Neural progenitor cell (in vitro differentiated cells): ENCODE measurements at regions not wholly inside any gene's neighbourhood (a gene's known extent, or its start where the extent isn't known, plus 50 kb on each side); places are given as distances from the start of the nearest gene placed in this dataset.

Source experiments
- DNase-seq: peaks from one replicate; pipeline ENCODE4 v3.0.0-alpha.2; 2016; ENCODE audit warnings: low spot score
- H2AFZ ChIP-seq: fragments of 200-600 bp; sonication (generic); replicated peaks from 2 replicates; pipeline ENCODE4 v1.6.1; 2016; ENCODE audit warnings: antibody characterized with exemption
- H3F3A ChIP-seq: fragments of 200-600 bp; sonication (generic); 2 replicates; pipeline ENCODE4 v1.6.1; 2016; ENCODE audit warnings: antibody characterized with exemption, low read depth
- H3K27ac ChIP-seq: fragments of 200-600 bp; sonication (generic); 2 replicates; pipeline ENCODE4 v1.5.1; 2016; ENCODE audit warnings: mild to moderate bottlenecking
- H3K27me3 ChIP-seq: fragments of 200-600 bp; sonication (generic); 2 replicates; pipeline ENCODE4 v1.6.1; 2016; ENCODE audit warnings: mild to moderate bottlenecking, moderate library complexity
- H3K36me3 ChIP-seq: fragments of 200-600 bp; sonication (generic); 2 replicates; pipeline ENCODE4 v1.5.1; 2016
- H3K4me1 ChIP-seq: fragments of 200-600 bp; sonication (generic); 2 replicates; pipeline ENCODE4 v1.6.1; 2016; ENCODE audit warnings: mixed run types
- H3K4me2 ChIP-seq: fragments of 200-600 bp; sonication (generic); 2 replicates; pipeline ENCODE4 v1.6.1; 2016
- H3K4me3 ChIP-seq: fragments of 200-600 bp; sonication (generic); 2 replicates; pipeline ENCODE4 v1.5.1; 2016
- H3K79me2 ChIP-seq: fragments of 200-600 bp; sonication (generic); 2 replicates; pipeline ENCODE4 v1.6.1; 2016; ENCODE audit warnings: low read depth
- H3K9ac ChIP-seq: fragments of 200-600 bp; sonication (generic); 2 replicates; pipeline ENCODE4 v1.6.1; 2016
- H3K9me3 ChIP-seq: fragments of 200-600 bp; sonication (generic); 2 replicates; pipeline ENCODE4 v1.5.1; 2016; ENCODE audit warnings: low read depth
- H4K20me1 ChIP-seq: fragments of 200-600 bp; sonication (generic); 2 replicates; pipeline ENCODE4 v1.6.1; 2016; ENCODE audit warnings: low read depth
- H3K27ac Mint-ChIP-seq: 3 replicates; pipeline ENCODE4 v1.8.0; 2021; ENCODE audit warnings: mixed read lengths
- H3K27me3 Mint-ChIP-seq: 2 replicates; pipeline ENCODE4 v1.8.0; 2022; ENCODE audit warnings: low read depth, mild to moderate bottlenecking, inconsistent platforms, moderate library complexity, mixed read lengths; ENCODE audit not compliant: insufficient read depth
- H3K36me3 Mint-ChIP-seq: 3 replicates; pipeline ENCODE4 v1.8.0; 2021; ENCODE audit warnings: mixed read lengths
- H3K4me1 Mint-ChIP-seq: 3 replicates; pipeline ENCODE4 v1.8.0; 2021; ENCODE audit warnings: mixed read lengths
- H3K4me3 Mint-ChIP-seq: 3 replicates; pipeline ENCODE4 v1.8.0; 2021; ENCODE audit warnings: mild to moderate bottlenecking, moderate library complexity, mixed read lengths
- H3K9me3 Mint-ChIP-seq: 3 replicates; pipeline ENCODE4 v1.8.0; 2020; ENCODE audit warnings: mixed read lengths
- EZH2 ChIP-seq: fragments of 200-600 bp; sonication (generic); IDR thresholded peaks from 2 replicates; pipeline ENCODE4 v1.6.1; 2017; ENCODE audit warnings: antibody characterized with exemption, mild to moderate bottlenecking, moderate library complexity
- EZH2phosphoT487 ChIP-seq: fragments of 200-600 bp; sonication (generic); IDR thresholded peaks from 2 replicates; pipeline ENCODE4 v1.6.1; 2017; ENCODE audit warnings: antibody characterized with exemption
- TF ChIP-seq, protein P1 (sequence below): fragments of 200-600 bp; sonication (generic); IDR thresholded peaks from 2 replicates; pipeline ENCODE4 v1.5.1; 2017; ENCODE audit warnings: antibody characterized with exemption, mild to moderate bottlenecking

- no peaks in the 10 kb centered on the region for H3K27me3 ChIP-seq
- Mint-ChIP-seq H3K36me3 (no peaks in the 10 kb centered on the region), H3K27ac (no peak overlapping the region), H3K4me1 (peaks cover 10% of the 10 kb centered on the region), H3K27me3 (peaks cover 5% of the 10 kb centered on the region), H3K4me3 (no peak overlapping the region), H3K9me3 (no peaks in the 10 kb centered on the region)
- H3F3A ChIP-seq = no peaks in the 10 kb centered on the region
- no peak overlapping the region for H2AFZ ChIP-seq
- no peak overlapping the region for H3K27ac ChIP-seq
- H3K36me3 ChIP-seq = no peaks in the 10 kb centered on the region
- H3K4me3 ChIP-seq = no peak overlapping the region
- H3K4me2 ChIP-seq = no peak overlapping the region
- no peak for DNase-seq
- H3K9ac ChIP-seq = no peak overlapping the region
- H3K79me2 ChIP-seq = no peaks in the 10 kb centered on the region
- TF ChIP-seq EZH2 (no peak), EZH2phosphoT487 (no peak)
- TF ChIP-seq, protein P1, sequence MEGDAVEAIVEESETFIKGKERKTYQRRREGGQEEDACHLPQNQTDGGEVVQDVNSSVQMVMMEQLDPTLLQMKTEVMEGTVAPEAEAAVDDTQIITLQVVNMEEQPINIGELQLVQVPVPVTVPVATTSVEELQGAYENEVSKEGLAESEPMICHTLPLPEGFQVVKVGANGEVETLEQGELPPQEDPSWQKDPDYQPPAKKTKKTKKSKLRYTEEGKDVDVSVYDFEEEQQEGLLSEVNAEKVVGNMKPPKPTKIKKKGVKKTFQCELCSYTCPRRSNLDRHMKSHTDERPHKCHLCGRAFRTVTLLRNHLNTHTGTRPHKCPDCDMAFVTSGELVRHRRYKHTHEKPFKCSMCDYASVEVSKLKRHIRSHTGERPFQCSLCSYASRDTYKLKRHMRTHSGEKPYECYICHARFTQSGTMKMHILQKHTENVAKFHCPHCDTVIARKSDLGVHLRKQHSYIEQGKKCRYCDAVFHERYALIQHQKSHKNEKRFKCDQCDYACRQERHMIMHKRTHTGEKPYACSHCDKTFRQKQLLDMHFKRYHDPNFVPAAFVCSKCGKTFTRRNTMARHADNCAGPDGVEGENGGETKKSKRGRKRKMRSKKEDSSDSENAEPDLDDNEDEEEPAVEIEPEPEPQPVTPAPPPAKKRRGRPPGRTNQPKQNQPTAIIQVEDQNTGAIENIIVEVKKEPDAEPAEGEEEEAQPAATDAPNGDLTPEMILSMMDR = no peak
- H4K20me1 ChIP-seq = no peaks in the 10 kb centered on the region
- no peaks in the 10 kb centered on the region for H3K9me3 ChIP-seq
- H3K4me1 ChIP-seq = no peaks in the 10 kb centered on the region
Observed at GRCh38 chr9:120326049-120326693, 253.8 kb downstream of the CDK5RAP2 start.

- no peaks in the 10 kb centered on the region for H4K20me1 ChIP-seq
- H3K4me3 Mint-ChIP-seq = no peak overlapping the region
- no peak overlapping the region for H3K9ac ChIP-seq
- peaks cover 10% of the 10 kb centered on the region for H3K4me1 Mint-ChIP-seq
- no peaks in the 10 kb centered on the region for H3K9me3 ChIP-seq
- no peak overlapping the region for H3K4me3 ChIP-seq
- H3K36me3 Mint-ChIP-seq = no peaks in the 10 kb centered on the region
- no peaks in the 10 kb centered on the region for H3K9me3 Mint-ChIP-seq
- no peak overlapping the region for H2AFZ ChIP-seq
- no peaks in the 10 kb centered on the region for H3K4me1 ChIP-seq
- H3K27me3 Mint-ChIP-seq = peaks cover 5% of the 10 kb centered on the region
- H3K27me3 ChIP-seq = no peaks in the 10 kb centered on the region
- H3K27ac ChIP-seq = no peak overlapping the region
- no peaks in the 10 kb centered on the region for H3K36me3 ChIP-seq
- H3K27ac Mint-ChIP-seq = peak overlapping the region; percentile 62
- no peaks in the 10 kb centered on the region for H3F3A ChIP-seq
- no peak overlapping the region for H3K4me2 ChIP-seq
- TF ChIP-seq EZH2phosphoT487 (no peak), EZH2 (no peak)
- TF ChIP-seq, protein P1 = peak; percentile 60
- H3K79me2 ChIP-seq = no peaks in the 10 kb centered on the region
- peak; percentile 56 for DNase-seq
Observed at GRCh38 chr9:120324996-120325642, 254.8 kb downstream of the CDK5RAP2 start.

DNA sequence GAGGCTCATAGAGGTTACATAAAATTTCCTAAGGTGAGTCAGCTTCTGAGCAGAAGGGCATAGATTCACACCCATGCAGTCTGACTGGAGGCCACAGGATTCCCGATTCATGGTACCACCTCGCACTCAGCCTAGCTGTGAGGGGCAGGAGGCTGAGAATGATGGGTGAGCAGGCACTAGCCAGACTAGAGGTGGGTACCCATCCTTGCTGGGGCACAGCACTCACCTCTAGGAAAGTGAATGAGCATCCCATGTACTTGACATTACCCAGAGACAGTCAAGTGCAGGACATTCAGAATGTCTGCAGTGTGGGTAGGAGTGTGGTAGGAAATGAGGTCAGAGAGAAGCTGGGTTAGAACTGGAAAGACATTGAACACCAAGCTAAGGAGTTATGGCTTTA, 255.5 kb downstream of the CDK5RAP2 start:
- H3K4me1 ChIP-seq = no peaks in the 10 kb centered on the region
- no peak overlapping the region for H3K27ac ChIP-seq
- no peak for TF ChIP-seq EZH2
- no peak for TF ChIP-seq EZH2phosphoT487
- TF ChIP-seq, protein P1 = no peak

More for the DNA sequence above, 255.5 kb downstream of the CDK5RAP2 start:
- Histone ChIP-seq H3K79me2 (no peaks in the 10 kb centered on the region), H4K20me1 (no peaks in the 10 kb centered on the region), H3K9me3 (no peaks in the 10 kb centered on the region), H3K4me3 (no peak overlapping the region), H3K9ac (no peak overlapping the region), H3K27me3 (no peaks in the 10 kb centered on the region), H3F3A (no peaks in the 10 kb centered on the region), H2AFZ (no peak overlapping the region), H3K36me3 (no peaks in the 10 kb centered on the region), H3K4me2 (no peak overlapping the region)
- no peak overlapping the region for H3K27ac Mint-ChIP-seq
- no peak overlapping the region for H3K4me3 Mint-ChIP-seq
- no peak for DNase-seq
- H3K9me3 Mint-ChIP-seq = no peaks in the 10 kb centered on the region
- H3K36me3 Mint-ChIP-seq = no peaks in the 10 kb centered on the region
- H3K4me1 Mint-ChIP-seq = peaks cover 10% of the 10 kb centered on the region
- peaks cover 5% of the 10 kb centered on the region for H3K27me3 Mint-ChIP-seq
